Nephron progenitor cell (in vitro differentiated cells): ENCODE measurements at regions not wholly inside any gene's neighbourhood (a gene's known extent, or its start where the extent isn't known, plus 50 kb on each side); places are given as distances from the start of the nearest gene placed in this dataset.

Experiments
- DNase-seq: peaks from one replicate; pipeline ENCODE4 v3.0.0; 2021
- H3K27ac Mint-ChIP-seq: 2 replicates; pipeline ENCODE4 v1.8.0; 2021; ENCODE audit warnings: mild to moderate bottlenecking, moderate library complexity, mixed read lengths
- H3K27me3 Mint-ChIP-seq: 2 replicates; pipeline ENCODE4 v1.8.0; 2021; ENCODE audit warnings: mild to moderate bottlenecking, low read depth, mixed read lengths; ENCODE audit not compliant: poor library complexity
- H3K36me3 Mint-ChIP-seq: 2 replicates; pipeline ENCODE4 v1.8.0; 2021; ENCODE audit warnings: low read depth, mixed read lengths
- H3K4me1 Mint-ChIP-seq: 2 replicates; pipeline ENCODE4 v1.8.0; 2021; ENCODE audit warnings: mixed read lengths
- H3K4me3 Mint-ChIP-seq: 2 replicates; pipeline ENCODE4 v1.8.0; 2021; ENCODE audit warnings: mild to moderate bottlenecking, moderate library complexity, mixed read lengths
- H3K9me3 Mint-ChIP-seq: 2 replicates; pipeline ENCODE4 v1.8.0; 2021; ENCODE audit warnings: mild to moderate bottlenecking, moderate library complexity, mixed read lengths
- TF ChIP-seq, protein P1 (sequence below): fragments of 200-600 bp; sonication (generic); IDR thresholded peaks from 2 replicates; pipeline ENCODE4 v1.5.0; 2021; ENCODE audit warnings: antibody characterized with exemption

DNA sequence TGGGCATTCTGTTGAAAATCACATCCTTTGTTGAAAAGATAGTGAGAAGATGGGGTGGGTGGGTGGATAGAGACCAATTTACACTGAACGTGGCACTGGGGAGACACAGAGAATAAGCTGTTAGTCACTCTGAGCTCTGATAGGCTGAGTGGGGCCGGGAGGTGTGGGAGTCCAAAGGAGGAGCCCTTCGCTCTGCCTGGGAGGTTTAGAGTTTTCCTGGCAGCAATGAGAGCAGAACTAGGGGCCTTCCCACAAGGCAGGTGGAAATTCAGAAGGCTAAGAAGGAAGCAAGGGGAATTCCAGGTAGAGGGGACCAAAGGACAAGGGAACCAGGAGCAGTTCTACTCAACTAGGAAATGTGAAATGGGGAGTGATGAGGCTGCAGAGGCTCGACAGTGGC is 272.7 kb downstream of the RPLP1 start:
- Mint-ChIP-seq H3K4me1 (peaks cover 16% of the 10 kb centered on the region), H3K9me3 (no peaks in the 10 kb centered on the region), H3K36me3 (no peaks in the 10 kb centered on the region), H3K4me3 (no peak overlapping the region), H3K27ac (no peak overlapping the region), H3K27me3 (peaks cover 22% of the 10 kb centered on the region)
- DNase-seq: no peak
- TF ChIP-seq, protein P1, sequence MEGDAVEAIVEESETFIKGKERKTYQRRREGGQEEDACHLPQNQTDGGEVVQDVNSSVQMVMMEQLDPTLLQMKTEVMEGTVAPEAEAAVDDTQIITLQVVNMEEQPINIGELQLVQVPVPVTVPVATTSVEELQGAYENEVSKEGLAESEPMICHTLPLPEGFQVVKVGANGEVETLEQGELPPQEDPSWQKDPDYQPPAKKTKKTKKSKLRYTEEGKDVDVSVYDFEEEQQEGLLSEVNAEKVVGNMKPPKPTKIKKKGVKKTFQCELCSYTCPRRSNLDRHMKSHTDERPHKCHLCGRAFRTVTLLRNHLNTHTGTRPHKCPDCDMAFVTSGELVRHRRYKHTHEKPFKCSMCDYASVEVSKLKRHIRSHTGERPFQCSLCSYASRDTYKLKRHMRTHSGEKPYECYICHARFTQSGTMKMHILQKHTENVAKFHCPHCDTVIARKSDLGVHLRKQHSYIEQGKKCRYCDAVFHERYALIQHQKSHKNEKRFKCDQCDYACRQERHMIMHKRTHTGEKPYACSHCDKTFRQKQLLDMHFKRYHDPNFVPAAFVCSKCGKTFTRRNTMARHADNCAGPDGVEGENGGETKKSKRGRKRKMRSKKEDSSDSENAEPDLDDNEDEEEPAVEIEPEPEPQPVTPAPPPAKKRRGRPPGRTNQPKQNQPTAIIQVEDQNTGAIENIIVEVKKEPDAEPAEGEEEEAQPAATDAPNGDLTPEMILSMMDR: no peak

DNA sequence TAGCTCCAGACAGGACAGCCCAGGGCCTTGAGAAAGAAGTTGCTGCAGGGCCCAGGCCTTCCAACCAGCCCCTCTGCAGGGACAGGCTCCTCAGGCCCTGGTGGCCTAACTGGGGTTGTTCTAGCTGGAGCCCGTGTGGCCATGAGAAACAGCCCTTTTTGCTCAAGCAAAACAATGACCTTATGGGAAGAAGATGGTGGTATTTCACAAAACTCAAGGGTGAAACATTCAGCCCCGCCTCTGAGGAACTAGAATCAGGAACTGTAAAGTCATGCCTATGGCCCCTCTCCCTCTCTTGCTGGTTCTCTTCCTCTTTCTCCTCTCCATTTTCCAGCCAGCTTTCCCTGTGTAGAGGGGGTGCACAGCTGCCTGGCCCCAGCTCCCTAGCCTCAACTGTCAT is 273.3 kb downstream of the RPLP1 start:
- H3K9me3 Mint-ChIP-seq: no peaks in the 10 kb centered on the region
- H3K4me1 Mint-ChIP-seq: peaks cover 23% of the 10 kb centered on the region
- no peak for DNase-seq

DNA sequence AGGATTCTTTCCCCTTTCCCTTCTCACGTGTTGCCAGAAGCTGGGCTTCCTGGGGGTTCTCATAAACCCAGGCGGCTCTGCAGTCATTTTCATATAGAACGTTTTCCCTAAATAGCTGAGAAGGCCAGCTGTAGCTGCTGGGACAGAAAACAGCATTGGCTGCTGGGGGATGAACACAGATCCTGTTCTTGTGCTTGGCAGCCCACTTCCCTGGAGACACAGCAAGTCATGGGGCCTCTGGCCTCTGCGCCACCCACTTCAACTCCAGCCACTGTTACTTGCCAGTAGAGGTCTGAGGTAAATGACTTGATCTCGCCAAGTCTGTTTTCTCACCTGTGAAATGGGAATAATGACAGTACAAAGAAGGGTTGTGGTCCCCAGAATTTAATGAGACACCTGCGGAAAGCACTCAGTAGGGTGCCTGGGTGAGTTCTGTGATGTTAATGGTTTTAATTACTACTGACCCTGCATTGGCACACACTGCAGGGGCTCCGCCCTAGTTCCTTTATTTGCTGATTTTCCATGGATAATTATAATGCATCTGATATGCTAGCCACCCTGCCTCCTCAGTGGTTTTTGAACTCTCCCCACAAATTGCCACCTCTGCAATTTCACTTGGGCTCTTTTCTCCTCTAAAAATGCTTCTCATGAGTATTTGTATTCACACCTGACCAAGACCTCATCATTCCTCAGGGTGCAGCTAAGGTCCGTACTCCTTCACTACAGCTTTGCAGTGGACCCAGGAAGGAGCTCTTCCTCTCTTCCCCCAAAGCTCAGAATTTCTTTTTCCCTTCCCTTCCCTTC is 274.7 kb downstream of the RPLP1 start:
- H3K27ac Mint-ChIP-seq: no peak overlapping the region
- no peaks in the 10 kb centered on the region for H3K9me3 Mint-ChIP-seq
- H3K36me3 Mint-ChIP-seq: no peaks in the 10 kb centered on the region
- peaks cover 31% of the 10 kb centered on the region for H3K4me1 Mint-ChIP-seq
- peaks cover 28% of the 10 kb centered on the region for H3K27me3 Mint-ChIP-seq
- DNase-seq: no peak
- no peak overlapping the region for H3K4me3 Mint-ChIP-seq
- TF ChIP-seq, protein P1: no peak

More for the DNA sequence above, 273.3 kb downstream of the RPLP1 start:
- TF ChIP-seq, protein P1: no peak
- Mint-ChIP-seq H3K27me3 (peaks cover 22% of the 10 kb centered on the region), H3K4me3 (no peak overlapping the region), H3K36me3 (no peaks in the 10 kb centered on the region), H3K27ac (no peak overlapping the region)

DNA sequence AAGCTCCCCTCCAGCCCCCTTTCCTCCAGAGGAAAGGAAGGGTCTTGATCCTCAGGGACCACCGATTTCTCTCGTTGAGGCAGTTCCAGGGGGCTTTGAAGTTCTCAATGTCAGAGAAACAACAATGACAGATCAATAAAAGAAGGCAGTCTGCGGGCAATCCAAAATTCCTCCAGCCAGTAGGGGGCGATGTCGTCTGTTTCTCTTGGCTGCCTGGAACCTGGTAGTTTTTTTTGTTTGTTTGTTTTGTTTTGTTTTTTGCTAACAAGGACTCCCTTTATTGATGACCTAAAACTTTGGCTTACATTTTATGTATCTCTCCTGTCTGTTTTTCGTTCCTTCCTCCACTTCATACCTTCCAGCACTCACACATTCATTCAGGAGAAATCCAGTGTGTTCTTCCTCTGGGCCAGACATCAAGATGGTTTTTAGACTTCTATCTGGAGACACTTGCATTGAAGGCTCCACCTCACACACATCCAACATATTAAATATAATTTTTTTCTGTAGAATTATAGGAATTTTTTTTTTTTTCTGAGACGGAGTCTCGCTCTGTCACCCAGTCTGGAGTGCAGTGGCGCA is 276.6 kb downstream of the RPLP1 start:
- Mint-ChIP-seq H3K4me3 (no peak overlapping the region), H3K36me3 (no peaks in the 10 kb centered on the region), H3K4me1 (peaks cover 24% of the 10 kb centered on the region), H3K9me3 (no peaks in the 10 kb centered on the region), H3K27me3 (peaks cover 31% of the 10 kb centered on the region), H3K27ac (no peak overlapping the region)
- DNase-seq: peak; percentile 58
- TF ChIP-seq, protein P1: peak; percentile 54

DNA sequence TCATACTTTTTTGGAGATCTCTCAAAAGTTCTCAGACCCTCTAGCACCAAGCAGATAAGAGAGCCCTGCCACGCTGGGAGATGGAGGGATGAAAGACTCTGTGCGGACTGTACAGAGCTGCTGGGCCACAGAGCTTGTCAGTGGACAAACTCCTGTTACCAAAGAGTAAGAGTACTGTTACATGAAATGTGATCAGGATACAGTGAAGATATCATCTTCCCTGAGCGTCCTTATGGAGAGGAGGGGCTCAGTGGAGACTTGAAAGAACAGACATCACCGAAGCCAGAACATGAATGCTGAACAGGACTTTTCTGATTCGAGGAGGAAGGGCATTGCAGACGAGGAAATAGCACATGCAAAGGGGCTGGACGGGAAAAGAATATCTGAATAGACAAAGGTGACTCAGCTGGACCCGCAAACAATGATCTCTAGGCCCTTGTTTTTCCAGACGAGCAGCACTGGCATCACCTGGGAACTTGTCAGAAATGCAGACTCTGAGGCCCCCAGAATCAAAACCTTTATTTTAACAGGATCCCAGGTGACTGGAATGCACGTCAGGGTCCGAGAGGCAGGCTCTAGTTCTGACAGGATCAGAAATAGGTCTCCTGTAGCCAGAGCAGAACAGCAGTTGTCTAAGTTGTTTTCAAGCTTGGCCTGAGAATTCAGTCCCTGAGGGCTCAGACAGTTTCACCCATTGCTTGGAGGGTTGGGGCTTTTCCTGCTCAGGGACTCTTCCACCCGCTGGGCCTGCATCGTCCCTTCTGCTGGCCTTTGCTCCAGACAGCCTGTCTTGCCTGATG is 277.9 kb downstream of the RPLP1 start:
- Mint-ChIP-seq H3K36me3 (no peaks in the 10 kb centered on the region), H3K9me3 (no peaks in the 10 kb centered on the region), H3K27ac (no peak overlapping the region), H3K4me1 (peaks cover 36% of the 10 kb centered on the region), H3K27me3 (peaks cover 32% of the 10 kb centered on the region), H3K4me3 (no peak overlapping the region)
- no peak for DNase-seq
- TF ChIP-seq, protein P1: no peak
